Panc1 (cell line): ENCODE measurements at regions not wholly inside any gene's neighbourhood (a gene's known extent, or its start where the extent isn't known, plus 50 kb on each side); places are given as distances from the start of the nearest gene placed in this dataset.

Experiments
- CTCF ChIP-seq: fragments of 450-650 bp; IDR thresholded peaks from 2 replicates; pipeline ENCODE4 v1.5.1; 2017; ENCODE audit warnings: mild to moderate bottlenecking
- POLR2AphosphoS5 ChIP-seq: IDR thresholded peaks from 2 replicates; pipeline ENCODE4 v1.6.1; 2012; ENCODE audit warnings: mild to moderate bottlenecking, low read depth, low read length, moderate library complexity
- REST ChIP-seq, 2 experiments: IDR thresholded peaks; 2 replicates each; pipeline ENCODE4 v1.6.1; 2011 to 2012; ENCODE audit warnings: low read depth in 2 of 2, control low read depth in 1 of 2, low read length in 1 of 2, mild to moderate bottlenecking in 1 of 2, moderate library complexity in 1 of 2; ENCODE audit not compliant: insufficient read depth in 1 of 2
- SIN3A ChIP-seq: IDR thresholded peaks from 2 replicates; pipeline ENCODE4 v1.6.1; 2012; ENCODE audit warnings: low read depth, mild to moderate bottlenecking, low read length, moderate library complexity, borderline replicate concordance; ENCODE audit not compliant: insufficient read depth
- TCF7L2 ChIP-seq: IDR thresholded peaks from 2 replicates; pipeline ENCODE4 v1.6.1; 2011; ENCODE audit warnings: mild to moderate bottlenecking, low read depth, low read length, inconsistent platforms

- no peak for TF ChIP-seq CTCF
- no peak for TF ChIP-seq TCF7L2
- no peak for TF ChIP-seq SIN3A
- TF ChIP-seq POLR2AphosphoS5, result no peak
- TF ChIP-seq REST (IDR thresholded peaks at IDR 0.05; ENCODE audit: insufficient read depth in 1 of 2, low read depth in 2 of 2, low read length in 1 of 2), result no peak
These were observed 843.0 kb downstream of the PCDH17 start for GRCh38 chr13:58474581-58474980.
